K562 (cell line): ENCODE measurements at regions not wholly inside any gene's neighbourhood (a gene's known extent, or its start where the extent isn't known, plus 50 kb on each side); places are given as distances from the start of the nearest gene placed in this dataset.
"Not testable (repeated sequence)": the region's sequence is repeated elsewhere in the genome, so short reads cannot be mapped to it uniquely, and the experiment has no call there.

ENCODE experiments used
- ATAC-seq: fragments of 200-7000 bp; cut with Tn5 transposase; 3 replicates; pipeline ENCODE4 v1.9.1; 2020; ENCODE audit warnings: moderate library complexity
- BruUV-seq: library from RNA; stranded (reverse); fragments of 400-500 nt; replicated peaks from 2 replicates; lab custom pipeline; 2021; lab: Mats Ljungman, UMichigan
- CTCF ChIA-PET: fragments of 300-600 bp; formaldehyde crosslinking; extraction: SDS; loops from one replicate; lab custom pipeline; 2021; ENCODE audit warnings: low intra/inter-chr PET ratio; lab: Yijun Ruan, JAX
- POLR2A ChIA-PET: fragments of 300-600, 350-650 bp; sonication (Branson Sonifier 250); formaldehyde crosslinking; extraction: SDS; loops from one replicate; lab custom pipeline; 2021; ENCODE audit warnings: antibody characterized with exemption, inconsistent platforms; lab: Yijun Ruan, JAX
- DNase-seq, 4 experiments: peaks; one replicate each; pipeline versions ENCODE4 v3.0.0 to v3.0.0-alpha.2; 2011 to 2018; ENCODE audit warnings: low spot score in 3 of 4, mixed read lengths in 3 of 4; ENCODE audit errors: extremely low read depth in 1 of 4
- FAIRE-seq: peaks from 2 replicates; lab custom pipeline; 2011; peaks lifted over from hg19 to GRCh38; lab: Jason Lieb, UNC
- H2AFZ ChIP-seq: 2 replicates; pipeline ENCODE4 v1.6.0; 2011; ENCODE audit warnings: low read depth, low read length, control low read depth, inconsistent platforms
- H3K27ac ChIP-seq: fragments of 200-600 bp; 3 replicates; pipeline ENCODE4 v1.8.0; 2011; ENCODE audit warnings: low read depth, mild to moderate bottlenecking, control low read depth, inconsistent platforms, low read length, moderate library complexity, mixed read lengths; ENCODE audit errors: extremely low read depth
- H3K27me3 ChIP-seq, 2 experiments: fragments of 300-600 bp in 1 of 2; 2 replicates in 1 of 2; 3 replicates in 1 of 2; pipeline versions ENCODE4 v1.6.0 to v1.8.0; 2011; ENCODE audit warnings: inconsistent platforms in 2 of 2, low read length in 2 of 2, mild to moderate bottlenecking in 1 of 2, mixed read lengths in 1 of 2, moderate library complexity in 1 of 2; ENCODE audit not compliant: control insufficient read depth in 2 of 2, insufficient read depth in 2 of 2
- H3K36me3 ChIP-seq: fragments of 300-600 bp; 3 replicates; pipeline ENCODE4 v1.8.0; 2011; ENCODE audit warnings: mild to moderate bottlenecking, low read length, inconsistent platforms; ENCODE audit not compliant: control insufficient read depth, insufficient read depth
- H3K4me1 ChIP-seq, 2 experiments: fragments of 200-600 bp in 1 of 2; replicated peaks in 1 of 2; 2 replicates in 1 of 2; 3 replicates in 1 of 2; pipeline versions ENCODE4 v1.5.1 to v1.8.0; 2011; ENCODE audit warnings: inconsistent platforms in 2 of 2, low read length in 2 of 2, mild to moderate bottlenecking in 1 of 2, mixed read lengths in 1 of 2, moderate library complexity in 1 of 2; ENCODE audit not compliant: control insufficient read depth in 2 of 2, insufficient read depth in 2 of 2
- H3K4me2 ChIP-seq: 2 replicates; pipeline ENCODE4 v1.6.1; 2011; ENCODE audit warnings: low read length, control low read depth, inconsistent platforms, mixed read lengths; ENCODE audit not compliant: insufficient read depth
- H3K4me3 ChIP-seq: fragments of 200-600 bp; sonication (generic), shearing (Covaris generic); 2 replicates; pipeline ENCODE4 v1.5.1; 2016; ENCODE audit warnings: control low read depth, inconsistent platforms
- H3K79me2 ChIP-seq: fragments of 200-600 bp; 3 replicates; pipeline ENCODE4 v1.8.0; 2011; ENCODE audit warnings: low read length, inconsistent platforms; ENCODE audit not compliant: control insufficient read depth, insufficient read depth
- H3K9ac ChIP-seq, 2 experiments: 2 replicates each; pipeline versions ENCODE4 v1.6.0 to v1.6.1; 2011; ENCODE audit warnings: low read depth in 2 of 2, low read length in 2 of 2, control low read depth in 1 of 2, inconsistent platforms in 1 of 2, mild to moderate bottlenecking in 1 of 2, mixed read lengths in 1 of 2; ENCODE audit not compliant: insufficient read depth in 1 of 2
- H3K9me1 ChIP-seq: one replicate; pipeline ENCODE4 v1.6.0; 2011; ENCODE audit warnings: inconsistent platforms, mild to moderate bottlenecking, low read length, moderate library complexity; ENCODE audit not compliant: control insufficient read depth, insufficient read depth
- H3K9me3 ChIP-seq: replicated peaks from 2 replicates; pipeline ENCODE4 v1.5.1; 2011; ENCODE audit warnings: low read depth, low read length, inconsistent platforms; ENCODE audit not compliant: control insufficient read depth, insufficient read depth
- H4K20me1 ChIP-seq: replicated peaks from 2 replicates; pipeline ENCODE4 v1.6.1; 2011; ENCODE audit warnings: low read length, inconsistent platforms, mixed read lengths; ENCODE audit not compliant: control insufficient read depth, insufficient read depth
- ATF1 ChIP-seq, 2 experiments: fragments of 450-650 bp in 1 of 2; IDR thresholded peaks; 2 replicates each; pipeline ENCODE4 v1.6.1; 2016; ENCODE audit warnings: missing compliant biosample characterization in 1 of 2, missing genetic modification characterization in 1 of 2
- BCL6 ChIP-seq: fragments of 250-450 bp; sonication (Bioruptor Pico); IDR thresholded peaks from 2 replicates; pipeline ENCODE4 v1.4.0; 2020
- CTBP1 ChIP-seq: fragments of 450-650 bp; IDR thresholded peaks from 2 replicates; pipeline ENCODE4 v1.6.1; 2016; ENCODE audit warnings: borderline replicate concordance
- HEY1 ChIP-seq: fragments of 250-450 bp; sonication (Bioruptor Pico); IDR thresholded peaks from 2 replicates; pipeline ENCODE4 v1.5.0; 2020; ENCODE audit warnings: mild to moderate bottlenecking, moderate library complexity, borderline replicate concordance
- ILK ChIP-seq: fragments of 450-650 bp; IDR thresholded peaks from 2 replicates; pipeline ENCODE4 v1.6.1; 2016; ENCODE audit warnings: missing genetic modification characterization, low read depth, mild to moderate bottlenecking, missing compliant biosample characterization, moderate library complexity, borderline replicate concordance
- MTA3 ChIP-seq: fragments of 450-650 bp; formaldehyde crosslinking; IDR thresholded peaks from 2 replicates; pipeline ENCODE4 v1.6.1; 2017; ENCODE audit warnings: mild to moderate bottlenecking, borderline replicate concordance
- NFXL1 ChIP-seq: fragments of 450-650 bp; formaldehyde crosslinking; IDR thresholded peaks from 2 replicates; pipeline ENCODE4 v1.4.0; 2021; ENCODE audit warnings: mild to moderate bottlenecking
- ZKSCAN8 ChIP-seq: fragments of 200-800 bp; sonication (Bioruptor generic); IDR thresholded peaks from 2 replicates; pipeline ENCODE4 v1.6.1; 2016; ENCODE audit warnings: missing genetic modification characterization, missing compliant biosample characterization
- ZNF165 ChIP-seq: fragments of 250-450 bp; sonication (Bioruptor Pico); IDR thresholded peaks from 2 replicates; pipeline ENCODE4 v1.4.0; 2020; ENCODE audit warnings: borderline replicate concordance
- ZNF239 ChIP-seq: fragments of 250-450 bp; sonication (Bioruptor Pico); IDR thresholded peaks from 2 replicates; pipeline ENCODE4 v1.4.0; 2020; ENCODE audit warnings: mild to moderate bottlenecking
- ZNF253 ChIP-seq: fragments of 250-450 bp; sonication (Bioruptor Pico); conservative IDR thresholded peaks from 2 replicates; pipeline ENCODE4 v1.6.1; 2021; ENCODE audit warnings: mild to moderate bottlenecking
- ZNF780A ChIP-seq: fragments of 250-450 bp; sonication (Bioruptor Pico); IDR thresholded peaks from 2 replicates; pipeline ENCODE4 v1.5.0; 2021; ENCODE audit warnings: mild to moderate bottlenecking
- ZSCAN32 ChIP-seq: fragments of 450-650 bp; formaldehyde crosslinking; IDR thresholded peaks from 2 replicates; pipeline ENCODE4 v1.4.0; 2020; ENCODE audit warnings: mild to moderate bottlenecking, moderate library complexity
- WGBS: fragments of 100-300 bp; shearing (Covaris generic); methylation state at CpG from one replicate; pipeline ENCODE4 v1.1.6; 2016; ENCODE audit warnings: low coverage, mixed read lengths; ENCODE audit not compliant: insufficient coverage; ENCODE audit errors: missing lambda C conversion rate; 5-methylcytosine and 5-hydroxymethylcytosine counted together
- in situ Hi-C: fragments of 300-500 bp; cut with MboI; formaldehyde crosslinking; loops from 4 replicates; pipeline ENCODE4 v1.15.0; 2018; ENCODE audit warnings: inconsistent platforms, mixed read lengths
- intact Hi-C: fragments of 100-400 bp; cut with micrococcal nuclease; formaldehyde crosslinking; loops from 2 replicates; pipeline ENCODE4 v1.14.2; 2022
- TF ChIP-seq, protein P1 (sequence below): fragments of 200-800 bp; sonication (Bioruptor generic); IDR thresholded peaks from 2 replicates; pipeline ENCODE4 v1.6.1; 2017; ENCODE audit warnings: missing genetic modification characterization, missing compliant biosample characterization
- TF ChIP-seq, protein P2 (sequence below): fragments of 450-650 bp; formaldehyde crosslinking; IDR thresholded peaks from 2 replicates; pipeline ENCODE4 v1.4.0; 2020; ENCODE audit warnings: mild to moderate bottlenecking, moderate library complexity
- TF ChIP-seq, protein P3 (sequence below): fragments of 450-650 bp; IDR thresholded peaks from 2 replicates; pipeline ENCODE4 v1.6.1; 2017; ENCODE audit warnings: antibody characterized with exemption, mild to moderate bottlenecking

DNA sequence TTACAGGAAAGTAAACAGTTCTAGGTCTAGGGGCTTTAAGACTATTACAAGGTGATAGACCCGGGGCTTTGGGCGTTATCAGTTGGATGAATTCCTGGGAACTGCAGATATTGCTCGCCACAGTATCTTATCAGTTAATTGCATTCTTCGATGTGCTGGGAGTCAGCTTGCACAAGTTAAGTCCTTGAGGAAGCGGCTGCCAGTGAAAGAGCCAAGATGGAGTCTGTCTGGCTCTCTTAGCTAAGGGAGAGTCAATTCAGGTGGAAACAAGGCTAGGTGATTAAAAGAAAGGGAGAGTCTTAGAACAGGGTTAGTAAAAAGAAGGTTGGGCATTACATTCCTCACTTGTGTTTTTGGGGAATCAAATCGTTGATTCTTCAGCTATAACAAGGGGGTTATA is 130.6 kb upstream of the ZNF195 start:
- POLR2A ChIA-PET; H3K9ac ChIP-seq; H3K9me1 ChIP-seq; H3K27ac ChIP-seq; H3K36me3 ChIP-seq; H3K4me3 ChIP-seq; intact Hi-C loops; in situ Hi-C loops; ATAC-seq; H2AFZ ChIP-seq; H4K20me1 ChIP-seq; H3K9me3 ChIP-seq; CTCF ChIA-PET; FAIRE-seq; BruUV-seq; H3K27me3 ChIP-seq; H3K4me2 ChIP-seq; TF ChIP-seq ATF1 (CRISPR knock-in tag; IDR thresholded peaks at IDR 0.05): not testable (repeated sequence)
- H3K79me2 ChIP-seq = peaks cover 11% of the 10 kb centered on the region; the same call in 2 of the 3 replicates
- peaks cover 0 to 30% of the 10 kb centered on the region in 2 experiments; a peak in 3 of 5 replicates for H3K4me1 ChIP-seq
- WGBS = 0% methylated on average over 6 of the region's 6 CpGs
- DNase-seq = peak in 1 of 4 experiments; percentile 35
- 0 out of 2 replicates have a peak, but pooled peaks have one; percentile 32 for TF ChIP-seq MTA3
- TF ChIP-seq ZNF239 = peak; percentile 94
- peak; percentile 98 for TF ChIP-seq BCL6 (CRISPR knock-in tag)
- TF ChIP-seq, protein P1, sequence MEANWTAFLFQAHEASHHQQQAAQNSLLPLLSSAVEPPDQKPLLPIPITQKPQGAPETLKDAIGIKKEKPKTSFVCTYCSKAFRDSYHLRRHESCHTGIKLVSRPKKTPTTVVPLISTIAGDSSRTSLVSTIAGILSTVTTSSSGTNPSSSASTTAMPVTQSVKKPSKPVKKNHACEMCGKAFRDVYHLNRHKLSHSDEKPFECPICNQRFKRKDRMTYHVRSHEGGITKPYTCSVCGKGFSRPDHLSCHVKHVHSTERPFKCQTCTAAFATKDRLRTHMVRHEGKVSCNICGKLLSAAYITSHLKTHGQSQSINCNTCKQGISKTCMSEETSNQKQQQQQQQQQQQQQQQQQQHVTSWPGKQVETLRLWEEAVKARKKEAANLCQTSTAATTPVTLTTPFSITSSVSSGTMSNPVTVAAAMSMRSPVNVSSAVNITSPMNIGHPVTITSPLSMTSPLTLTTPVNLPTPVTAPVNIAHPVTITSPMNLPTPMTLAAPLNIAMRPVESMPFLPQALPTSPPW (CRISPR knock-in tag) = peak; percentile 39
- TF ChIP-seq CTBP1 = peak; percentile 71
- peak; percentile 96 for TF ChIP-seq ZNF165 (CRISPR knock-in tag)
- TF ChIP-seq ILK (tag) = peak; percentile 79; the same call in 1 of the 2 replicates
- peak; percentile 81; the same call in 1 of the 2 replicates for TF ChIP-seq ZNF253
- TF ChIP-seq, protein P2, sequence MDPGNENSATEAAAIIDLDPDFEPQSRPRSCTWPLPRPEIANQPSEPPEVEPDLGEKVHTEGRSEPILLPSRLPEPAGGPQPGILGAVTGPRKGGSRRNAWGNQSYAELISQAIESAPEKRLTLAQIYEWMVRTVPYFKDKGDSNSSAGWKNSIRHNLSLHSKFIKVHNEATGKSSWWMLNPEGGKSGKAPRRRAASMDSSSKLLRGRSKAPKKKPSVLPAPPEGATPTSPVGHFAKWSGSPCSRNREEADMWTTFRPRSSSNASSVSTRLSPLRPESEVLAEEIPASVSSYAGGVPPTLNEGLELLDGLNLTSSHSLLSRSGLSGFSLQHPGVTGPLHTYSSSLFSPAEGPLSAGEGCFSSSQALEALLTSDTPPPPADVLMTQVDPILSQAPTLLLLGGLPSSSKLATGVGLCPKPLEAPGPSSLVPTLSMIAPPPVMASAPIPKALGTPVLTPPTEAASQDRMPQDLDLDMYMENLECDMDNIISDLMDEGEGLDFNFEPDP (CRISPR knock-in tag) = peak; percentile 94
- TF ChIP-seq ZKSCAN8 = 0 out of 2 replicates have a peak, but pooled peaks have one; percentile 34
- peak; percentile 92; the same call in 1 of the 2 replicates for TF ChIP-seq HEY1 (CRISPR knock-in tag)
- TF ChIP-seq NFXL1 (CRISPR knock-in tag) = peak; percentile 85
- peak; percentile 45 for TF ChIP-seq ATF1 (tag; IDR thresholded peaks at IDR 0.05)
- peak; percentile 72 for TF ChIP-seq ZSCAN32 (CRISPR knock-in tag)
- TF ChIP-seq ZNF780A (CRISPR knock-in tag) = peak; percentile 89; the same call in 1 of the 2 replicates
- TF ChIP-seq, protein P3, sequence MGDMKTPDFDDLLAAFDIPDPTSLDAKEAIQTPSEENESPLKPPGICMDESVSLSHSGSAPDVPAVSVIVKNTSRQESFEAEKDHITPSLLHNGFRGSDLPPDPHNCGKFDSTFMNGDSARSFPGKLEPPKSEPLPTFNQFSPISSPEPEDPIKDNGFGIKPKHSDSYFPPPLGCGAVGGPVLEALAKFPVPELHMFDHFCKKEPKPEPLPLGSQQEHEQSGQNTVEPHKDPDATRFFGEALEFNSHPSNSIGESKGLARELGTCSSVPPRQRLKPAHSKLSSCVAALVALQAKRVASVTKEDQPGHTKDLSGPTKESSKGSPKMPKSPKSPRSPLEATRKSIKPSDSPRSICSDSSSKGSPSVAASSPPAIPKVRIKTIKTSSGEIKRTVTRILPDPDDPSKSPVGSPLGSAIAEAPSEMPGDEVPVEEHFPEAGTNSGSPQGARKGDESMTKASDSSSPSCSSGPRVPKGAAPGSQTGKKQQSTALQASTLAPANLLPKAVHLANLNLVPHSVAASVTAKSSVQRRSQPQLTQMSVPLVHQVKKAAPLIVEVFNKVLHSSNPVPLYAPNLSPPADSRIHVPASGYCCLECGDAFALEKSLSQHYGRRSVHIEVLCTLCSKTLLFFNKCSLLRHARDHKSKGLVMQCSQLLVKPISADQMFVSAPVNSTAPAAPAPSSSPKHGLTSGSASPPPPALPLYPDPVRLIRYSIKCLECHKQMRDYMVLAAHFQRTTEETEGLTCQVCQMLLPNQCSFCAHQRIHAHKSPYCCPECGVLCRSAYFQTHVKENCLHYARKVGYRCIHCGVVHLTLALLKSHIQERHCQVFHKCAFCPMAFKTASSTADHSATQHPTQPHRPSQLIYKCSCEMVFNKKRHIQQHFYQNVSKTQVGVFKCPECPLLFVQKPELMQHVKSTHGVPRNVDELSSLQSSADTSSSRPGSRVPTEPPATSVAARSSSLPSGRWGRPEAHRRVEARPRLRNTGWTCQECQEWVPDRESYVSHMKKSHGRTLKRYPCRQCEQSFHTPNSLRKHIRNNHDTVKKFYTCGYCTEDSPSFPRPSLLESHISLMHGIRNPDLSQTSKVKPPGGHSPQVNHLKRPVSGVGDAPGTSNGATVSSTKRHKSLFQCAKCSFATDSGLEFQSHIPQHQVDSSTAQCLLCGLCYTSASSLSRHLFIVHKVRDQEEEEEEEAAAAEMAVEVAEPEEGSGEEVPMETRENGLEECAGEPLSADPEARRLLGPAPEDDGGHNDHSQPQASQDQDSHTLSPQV = peak; percentile 100
